ENCODE measurements at regions not wholly inside any gene's neighbourhood (a gene's known extent, or its start where the extent isn't known, plus 50 kb on each side); places are given as distances from the start of the nearest gene placed in this dataset.

- Histone ChIP-seq H3K27ac (no peak overlapping the region), H3K4me1 (peaks cover 0 to 18% (median 0%) of the 10 kb centered on the region in 3 donors), H3K9me3 (no peaks in the 10 kb centered on the region), H3K27me3 (no peaks in the 10 kb centered on the region), H3K36me3 (no peaks in the 10 kb centered on the region), H3K4me3 (no peak overlapping the region)
- whole genome bisulfite sequencing, 2 donors (ENCODE audit: low coverage in 1 of 2), result 41 to 94% methylated on average over 3 of the region's 8 CpGs
- no peak for ATAC-seq
- TF ChIP-seq, protein P1, sequence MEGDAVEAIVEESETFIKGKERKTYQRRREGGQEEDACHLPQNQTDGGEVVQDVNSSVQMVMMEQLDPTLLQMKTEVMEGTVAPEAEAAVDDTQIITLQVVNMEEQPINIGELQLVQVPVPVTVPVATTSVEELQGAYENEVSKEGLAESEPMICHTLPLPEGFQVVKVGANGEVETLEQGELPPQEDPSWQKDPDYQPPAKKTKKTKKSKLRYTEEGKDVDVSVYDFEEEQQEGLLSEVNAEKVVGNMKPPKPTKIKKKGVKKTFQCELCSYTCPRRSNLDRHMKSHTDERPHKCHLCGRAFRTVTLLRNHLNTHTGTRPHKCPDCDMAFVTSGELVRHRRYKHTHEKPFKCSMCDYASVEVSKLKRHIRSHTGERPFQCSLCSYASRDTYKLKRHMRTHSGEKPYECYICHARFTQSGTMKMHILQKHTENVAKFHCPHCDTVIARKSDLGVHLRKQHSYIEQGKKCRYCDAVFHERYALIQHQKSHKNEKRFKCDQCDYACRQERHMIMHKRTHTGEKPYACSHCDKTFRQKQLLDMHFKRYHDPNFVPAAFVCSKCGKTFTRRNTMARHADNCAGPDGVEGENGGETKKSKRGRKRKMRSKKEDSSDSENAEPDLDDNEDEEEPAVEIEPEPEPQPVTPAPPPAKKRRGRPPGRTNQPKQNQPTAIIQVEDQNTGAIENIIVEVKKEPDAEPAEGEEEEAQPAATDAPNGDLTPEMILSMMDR (IDR thresholded peaks at IDR 0.05), result no peak
- no peak for TF ChIP-seq POLR2A (IDR thresholded peaks at IDR 0.05)
- no peak for TF ChIP-seq POLR2AphosphoS5 (IDR thresholded peaks at IDR 0.05)
- TF ChIP-seq EP300 (IDR thresholded peaks at IDR 0.05), result no peak
Observed at GRCh38 chr5:135193213-135194125, 159.4 kb upstream of the PITX1 start.

DNA sequence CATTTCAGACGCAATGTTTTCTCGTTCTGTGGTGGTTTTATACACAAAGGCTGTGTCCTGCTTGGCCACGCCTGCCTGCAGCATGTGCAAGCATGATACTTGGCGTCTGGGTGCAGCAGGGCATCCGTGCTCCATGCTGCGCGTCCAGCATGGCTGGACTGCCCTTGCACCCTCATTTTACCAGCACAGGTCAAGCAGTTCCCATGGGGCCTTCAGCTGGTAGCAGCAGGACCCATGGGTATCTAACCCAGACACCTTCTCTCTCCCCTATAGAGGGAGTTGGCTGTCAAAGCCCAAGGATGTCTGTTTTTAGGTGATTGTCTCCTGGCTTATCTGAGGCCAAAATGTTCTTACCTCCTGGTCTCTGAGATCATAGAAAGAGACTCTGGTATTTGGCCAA lies 158.3 kb upstream of the PITX1 start:
- no peak for ATAC-seq
- no peak overlapping the region for H3K27ac ChIP-seq
- TF ChIP-seq POLR2AphosphoS5 (IDR thresholded peaks at IDR 0.05), result no peak
- TF ChIP-seq EP300 (IDR thresholded peaks at IDR 0.05), result no peak
- no peak for TF ChIP-seq POLR2A (IDR thresholded peaks at IDR 0.05)
- TF ChIP-seq, protein P1 (IDR thresholded peaks at IDR 0.05), result no peak
- WGBS, 2 donors (ENCODE audit: low coverage in 1 of 2), result 92% methylated on average over 2 of the region's 7 CpGs; no CpG with 5 or more reads in 1 of the 2 donors
- no peaks in the 10 kb centered on the region for H3K36me3 ChIP-seq
- no peak overlapping the region for H3K4me3 ChIP-seq
- no peaks in the 10 kb centered on the region for H3K27me3 ChIP-seq
- H3K4me1 ChIP-seq, result peaks cover 0 to 18% (median 0%) of the 10 kb centered on the region in 3 donors
- no peaks in the 10 kb centered on the region for H3K9me3 ChIP-seq

GRCh38 chr5:135191084-135191826 lies 157.2 kb upstream of the PITX1 start:
- peak; percentile 91 for ATAC-seq
- Histone ChIP-seq H3K27ac (peak overlapping the region in 2 of 4 donors; percentile 36 to 64), H3K36me3 (no peaks in the 10 kb centered on the region), H3K4me1 (peaks cover 0 to 18% (median 0%) of the 10 kb centered on the region in 3 donors), H3K9me3 (no peaks in the 10 kb centered on the region), H3K27me3 (no peaks in the 10 kb centered on the region), H3K4me3 (peak overlapping the region; percentile 21 to 58)
- TF ChIP-seq, protein P1 (IDR thresholded peaks at IDR 0.05), result peak; percentile 89 to 94 (median 90)
- TF ChIP-seq POLR2AphosphoS5 (IDR thresholded peaks at IDR 0.05) (peak; percentile 66), POLR2A (IDR thresholded peaks at IDR 0.05) (no peak), EP300 (IDR thresholded peaks at IDR 0.05) (no peak)
- 33 to 100% methylated on average over 1 to 2 of the region's 54 CpGs for WGBS, 2 donors (ENCODE audit: low coverage in 1 of 2)

DNA sequence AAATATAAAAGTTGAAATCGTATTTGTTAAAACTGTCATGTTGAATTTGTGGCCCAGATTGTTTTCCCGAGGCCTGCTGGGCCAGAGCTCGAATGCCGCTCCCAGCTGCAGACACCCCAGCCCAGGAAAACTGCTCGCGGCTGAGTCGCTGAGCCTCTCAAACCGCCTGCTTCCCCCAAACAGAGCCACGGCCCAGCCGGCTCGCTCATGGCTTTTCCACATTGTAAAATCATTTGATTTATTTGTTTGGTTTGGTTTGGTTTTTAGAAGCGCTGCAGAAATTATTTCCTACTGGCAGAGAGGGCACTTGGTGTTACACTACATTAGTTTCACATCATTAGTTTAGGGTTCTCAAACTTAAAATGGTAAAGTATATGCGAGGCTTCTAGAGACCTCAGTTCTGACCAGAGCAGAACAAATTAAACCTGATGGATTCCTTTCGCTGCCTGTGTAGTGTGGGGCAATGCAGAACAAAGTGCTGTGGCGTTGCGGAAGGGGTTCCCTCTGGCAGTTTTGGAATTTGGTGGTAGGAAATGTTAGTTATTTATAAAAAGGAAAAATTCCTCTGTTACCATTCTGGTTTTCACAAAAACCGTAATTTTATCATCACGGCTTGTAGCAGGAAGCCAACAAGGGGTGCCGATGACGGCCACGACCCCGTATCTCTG lies 156.5 kb upstream of the PITX1 start:
- Histone ChIP-seq H3K4me3 (peak overlapping the region; percentile 21 to 58), H3K4me1 (peaks cover 0 to 24% (median 0%) of the 10 kb centered on the region in 3 donors), H3K36me3 (no peaks in the 10 kb centered on the region), H3K27ac (peak overlapping the region in 1 of 4 donors; percentile 64), H3K9me3 (no peaks in the 10 kb centered on the region), H3K27me3 (no peaks in the 10 kb centered on the region)
- TF ChIP-seq, protein P1 (IDR thresholded peaks at IDR 0.05), result no peak
- TF ChIP-seq POLR2AphosphoS5 (IDR thresholded peaks at IDR 0.05), result peak; percentile 26
- TF ChIP-seq POLR2A (IDR thresholded peaks at IDR 0.05), result no peak
- TF ChIP-seq EP300 (IDR thresholded peaks at IDR 0.05), result no peak
- ATAC-seq, result no peak
- WGBS, 2 donors (ENCODE audit: low coverage in 1 of 2), result 45 to 92% methylated on average over 13 to 15 of the region's 22 CpGs

Measured in gastroesophageal sphincter (tissue), 4 donors.